MM.1S (cell line): ENCODE measurements at regions not wholly inside any gene's neighbourhood (a gene's known extent, or its start where the extent isn't known, plus 50 kb on each side); places are given as distances from the start of the nearest gene placed in this dataset.

ENCODE experiments used
- CTCF ChIP-seq: fragments of 300-600 bp; sonication (generic); IDR thresholded peaks from 2 replicates; pipeline ENCODE4 v1.5.1; 2016; ENCODE audit warnings: antibody characterized with exemption, low read length, mixed read lengths
- EZH2phosphoT487 ChIP-seq: fragments of 300-600 bp; sonication (generic); IDR thresholded peaks from 2 replicates; pipeline ENCODE4 v1.6.1; 2018; ENCODE audit warnings: antibody characterized with exemption, low read length

- TF ChIP-seq CTCF = no peak
- no peak for TF ChIP-seq EZH2phosphoT487
Observed at GRCh38 chr4:33381816-33382215, 2661.6 kb downstream of the PCDH7 start.
